Upper lobe of left lung (tissue), 6 donors: ENCODE measurements at regions not wholly inside any gene's neighbourhood (a gene's known extent, or its start where the extent isn't known, plus 50 kb on each side); places are given as distances from the start of the nearest gene placed in this dataset.

Experiments used
- ATAC-seq, 2 donors: fragments of 200-7000 bp; cut with Tn5 transposase; one replicate each; pipeline ENCODE4 v1.9.1; 2022; ENCODE audit warnings: mild to moderate bottlenecking in 2 of 2, moderate library complexity in 2 of 2; ENCODE audit not compliant: low FRiP score in 2 of 2
- DNase-seq, 2 donors: peaks; one replicate each; pipeline ENCODE4 v3.0.0-alpha.2; 2019 to 2020
- H3K27ac ChIP-seq, 4 donors: fragments of 200-600 bp; sonication (generic); one replicate each; pipeline ENCODE4 v1.5.1; 2016 to 2019
- H3K27me3 ChIP-seq, 4 donors: fragments of 200-600 bp; sonication (generic); one replicate each; pipeline ENCODE4 v1.5.1; 2017 to 2019
- H3K36me3 ChIP-seq, 4 donors: fragments of 200-600 bp; sonication (generic); one replicate each; pipeline ENCODE4 v1.5.1; 2016 to 2019
- H3K4me1 ChIP-seq, 4 donors: fragments of 200-600 bp; sonication (generic); one replicate each; pipeline ENCODE4 v1.5.1; 2018 to 2019
- H3K4me3 ChIP-seq, 4 donors: fragments of 200-600 bp; sonication (generic); one replicate each; pipeline ENCODE4 v1.5.1; 2017 to 2019; ENCODE audit warnings: mild to moderate bottlenecking in 2 of 4, moderate library complexity in 1 of 4
- H3K9me3 ChIP-seq, 4 donors: fragments of 200-600 bp; sonication (generic); one replicate each; pipeline ENCODE4 v1.5.1; 2018 to 2019
- EP300 ChIP-seq, 4 donors: sonication (generic); formaldehyde crosslinking; IDR thresholded peaks; one replicate each; pipeline ENCODE4 v1.5.1; 2017; ENCODE audit warnings: antibody characterized with exemption in 4 of 4, control low read depth in 2 of 4
- POLR2A ChIP-seq, 4 donors: fragments of 450-650 bp; IDR thresholded peaks; one replicate each; pipeline ENCODE4 v1.5.1; 2016 to 2017; ENCODE audit warnings: antibody characterized with exemption in 4 of 4, mild to moderate bottlenecking in 2 of 4
- POLR2AphosphoS5 ChIP-seq, 2 donors: sonication (generic); formaldehyde crosslinking; IDR thresholded peaks; one replicate each; pipeline ENCODE4 v1.5.1; 2017; ENCODE audit warnings: antibody characterized with exemption in 2 of 2
- WGBS, 2 donors: methylation state at CpG; one replicate each; pipeline ENCODE4 v1.1.5; 2017 to 2018; 5-methylcytosine and 5-hydroxymethylcytosine counted together
- TF ChIP-seq, protein P1 (sequence below), 6 experiments: fragments of 450-650 bp in 4 of 6; fragments of 200-600 bp in 2 of 6; sonication (generic) in 2 of 6; IDR thresholded peaks; one replicate each; pipeline ENCODE4 v1.5.1; 2016 to 2019; ENCODE audit warnings: antibody characterized with exemption in 6 of 6
- donor health status: DM: no; HTN: no; CAD: no; lungs with moderate emphysema.
- donor health status: DM: no; HTN: yes; CAD: no; lungs with severe emphysema.

DNA sequence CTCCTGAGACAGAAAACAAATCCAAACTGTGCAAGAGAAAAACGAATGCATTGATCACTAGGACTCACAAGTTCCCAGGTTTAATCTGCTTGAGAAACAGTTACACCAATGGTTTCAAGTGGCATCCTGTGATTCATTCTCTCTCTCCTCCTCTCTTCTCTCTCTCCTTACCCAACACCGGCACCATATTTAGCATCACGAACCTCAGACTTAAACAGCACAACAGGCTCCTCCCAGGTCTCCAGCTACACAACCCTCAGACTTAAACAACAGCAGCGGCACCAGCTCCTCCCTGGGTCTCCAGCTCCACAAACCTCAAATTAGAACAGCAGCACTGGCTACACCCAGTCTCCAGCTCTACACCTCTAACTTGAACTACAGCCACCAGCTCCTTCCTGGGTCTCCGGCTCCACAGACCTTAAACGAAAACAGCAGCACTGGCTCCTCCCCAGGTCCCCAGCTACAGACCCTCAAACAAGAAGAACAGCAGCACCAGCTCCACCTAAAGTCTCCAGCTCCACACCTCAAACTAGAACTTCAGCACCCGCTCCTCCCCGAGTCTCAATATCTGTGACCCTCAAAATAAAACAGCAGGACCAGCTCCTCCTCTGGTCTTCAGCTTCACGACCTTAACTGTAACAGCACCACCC lies 355.9 kb downstream of the PREX1 start:
- no peak for ATAC-seq
- Histone ChIP-seq H3K27ac (no peak overlapping the region), H3K9me3 (no peaks in the 10 kb centered on the region), H3K36me3 (no peaks in the 10 kb centered on the region), H3K4me3 (no peak overlapping the region), H3K27me3 (no peaks in the 10 kb centered on the region), H3K4me1 (no peaks in the 10 kb centered on the region)
- TF ChIP-seq EP300 (IDR thresholded peaks at IDR 0.05) (no peak), POLR2AphosphoS5 (IDR thresholded peaks at IDR 0.05) (no peak), POLR2A (IDR thresholded peaks at IDR 0.05) (no peak)
- TF ChIP-seq, protein P1, sequence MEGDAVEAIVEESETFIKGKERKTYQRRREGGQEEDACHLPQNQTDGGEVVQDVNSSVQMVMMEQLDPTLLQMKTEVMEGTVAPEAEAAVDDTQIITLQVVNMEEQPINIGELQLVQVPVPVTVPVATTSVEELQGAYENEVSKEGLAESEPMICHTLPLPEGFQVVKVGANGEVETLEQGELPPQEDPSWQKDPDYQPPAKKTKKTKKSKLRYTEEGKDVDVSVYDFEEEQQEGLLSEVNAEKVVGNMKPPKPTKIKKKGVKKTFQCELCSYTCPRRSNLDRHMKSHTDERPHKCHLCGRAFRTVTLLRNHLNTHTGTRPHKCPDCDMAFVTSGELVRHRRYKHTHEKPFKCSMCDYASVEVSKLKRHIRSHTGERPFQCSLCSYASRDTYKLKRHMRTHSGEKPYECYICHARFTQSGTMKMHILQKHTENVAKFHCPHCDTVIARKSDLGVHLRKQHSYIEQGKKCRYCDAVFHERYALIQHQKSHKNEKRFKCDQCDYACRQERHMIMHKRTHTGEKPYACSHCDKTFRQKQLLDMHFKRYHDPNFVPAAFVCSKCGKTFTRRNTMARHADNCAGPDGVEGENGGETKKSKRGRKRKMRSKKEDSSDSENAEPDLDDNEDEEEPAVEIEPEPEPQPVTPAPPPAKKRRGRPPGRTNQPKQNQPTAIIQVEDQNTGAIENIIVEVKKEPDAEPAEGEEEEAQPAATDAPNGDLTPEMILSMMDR (IDR thresholded peaks at IDR 0.05): no peak
- DNase-seq: no peak
- WGBS, 2 donors: 66% methylated on average over 9 of the region's 9 CpGs

- H3K27ac ChIP-seq: no peak overlapping the region
- DNase-seq (no peak), ATAC-seq (no peak)
- no peaks in the 10 kb centered on the region for H3K9me3 ChIP-seq
- TF ChIP-seq, protein P1 (IDR thresholded peaks at IDR 0.05): no peak
- TF ChIP-seq POLR2AphosphoS5 (IDR thresholded peaks at IDR 0.05) (no peak), EP300 (IDR thresholded peaks at IDR 0.05) (no peak), POLR2A (IDR thresholded peaks at IDR 0.05) (no peak)
- no peaks in the 10 kb centered on the region for H3K4me1 ChIP-seq
- no peaks in the 10 kb centered on the region for H3K36me3 ChIP-seq
- WGBS, 2 donors: 51 to 62% methylated on average over 5 of the region's 5 CpGs
- H3K27me3 ChIP-seq: no peaks in the 10 kb centered on the region
- no peak overlapping the region for H3K4me3 ChIP-seq
Observed at GRCh38 chr20:48471176-48471575, 356.6 kb downstream of the PREX1 start.

GRCh38 chr20:48470141-48470540 lies 357.7 kb downstream of the PREX1 start:
- TF ChIP-seq, protein P1 (IDR thresholded peaks at IDR 0.05): no peak
- no peak for TF ChIP-seq POLR2AphosphoS5 (IDR thresholded peaks at IDR 0.05)
- no peak for TF ChIP-seq POLR2A (IDR thresholded peaks at IDR 0.05)
- no peak for TF ChIP-seq EP300 (IDR thresholded peaks at IDR 0.05)
- DNase-seq (no peak), ATAC-seq (no peak)
- WGBS, 2 donors: 80 to 85% methylated on average over 3 of the region's 3 CpGs
- no peak overlapping the region for H3K4me3 ChIP-seq
- H3K9me3 ChIP-seq: no peaks in the 10 kb centered on the region
- no peaks in the 10 kb centered on the region for H3K27me3 ChIP-seq
- no peaks in the 10 kb centered on the region for H3K36me3 ChIP-seq
- H3K4me1 ChIP-seq: no peaks in the 10 kb centered on the region
- no peak overlapping the region for H3K27ac ChIP-seq

DNA sequence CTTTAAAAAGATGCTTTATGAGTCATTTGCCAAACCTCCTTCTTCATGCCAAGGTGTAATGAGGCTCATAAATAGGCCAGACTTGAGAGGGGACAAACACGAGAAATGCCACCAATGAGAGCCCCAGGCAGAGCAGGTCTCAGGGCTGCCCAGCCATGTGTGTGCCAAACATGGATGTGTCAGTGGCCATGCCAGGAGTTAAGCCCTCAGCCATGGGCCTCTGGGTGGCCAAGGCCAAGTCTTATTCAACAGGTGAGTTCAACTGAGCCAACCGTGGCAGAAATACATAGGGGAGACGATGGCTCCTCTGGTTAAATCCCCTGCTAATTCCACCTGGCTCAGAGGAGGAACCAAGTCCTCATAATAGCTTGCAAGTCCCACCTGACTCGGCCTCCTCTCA lies 358.8 kb downstream of the PREX1 start:
- H3K27ac ChIP-seq: no peak overlapping the region
- H3K36me3 ChIP-seq: no peaks in the 10 kb centered on the region
- DNase-seq: no peak
- 89 to 91% methylated on average over 4 of the region's 4 CpGs for WGBS, 2 donors
- H3K27me3 ChIP-seq: no peaks in the 10 kb centered on the region
- no peaks in the 10 kb centered on the region for H3K9me3 ChIP-seq
- ATAC-seq: no peak
- H3K4me3 ChIP-seq: no peak overlapping the region
- no peaks in the 10 kb centered on the region for H3K4me1 ChIP-seq
- TF ChIP-seq, protein P1 (IDR thresholded peaks at IDR 0.05): no peak
- no peak for TF ChIP-seq POLR2AphosphoS5 (IDR thresholded peaks at IDR 0.05)
- TF ChIP-seq EP300 (IDR thresholded peaks at IDR 0.05): no peak
- no peak for TF ChIP-seq POLR2A (IDR thresholded peaks at IDR 0.05)

- Histone ChIP-seq H3K27me3 (no peaks in the 10 kb centered on the region), H3K4me1 (no peaks in the 10 kb centered on the region)
- TF ChIP-seq, protein P1 (IDR thresholded peaks at IDR 0.05): no peak
- TF ChIP-seq POLR2A (IDR thresholded peaks at IDR 0.05) (no peak), POLR2AphosphoS5 (IDR thresholded peaks at IDR 0.05) (no peak), EP300 (IDR thresholded peaks at IDR 0.05) (no peak)
Observed at GRCh38 chr20:48468571-48468970, 359.2 kb downstream of the PREX1 start.

More at GRCh38 chr20:48468571-48468970, 359.2 kb downstream of the PREX1 start:
- Histone ChIP-seq H3K36me3 (no peaks in the 10 kb centered on the region), H3K4me3 (no peak overlapping the region), H3K9me3 (no peaks in the 10 kb centered on the region), H3K27ac (no peak overlapping the region)
- ATAC-seq (no peak), DNase-seq (no peak)
- 77 to 86% methylated on average over 5 of the region's 5 CpGs for WGBS, 2 donors
